IMR-90 (cell line): ENCODE measurements at regions not wholly inside any gene's neighbourhood (a gene's known extent, or its start where the extent isn't known, plus 50 kb on each side); places are given as distances from the start of the nearest gene placed in this dataset.

Experiments
- ATAC-seq: fragments of 200-7000 bp; cut with Tn5 transposase; 2 replicates; pipeline ENCODE4 v1.9.1; 2020; ENCODE audit warnings: low read depth, mild to moderate bottlenecking, moderate library complexity
- BruUV-seq: library from RNA; stranded (reverse); fragments of 400-500 nt; replicated peaks from 2 replicates; lab custom pipeline; 2021; lab: Mats Ljungman, UMichigan
- CTCF ChIA-PET: fragments of 300-600 bp; formaldehyde crosslinking; extraction: SDS; loops from one replicate; lab custom pipeline; 2021; ENCODE audit warnings: antibody characterized with exemption; lab: Yijun Ruan, JAX
- POLR2A ChIA-PET: fragments of 300-600 bp; sonication (Branson Sonifier 250); formaldehyde crosslinking; loops from one replicate; lab custom pipeline; 2022; ENCODE audit warnings: antibody characterized with exemption; ENCODE audit not compliant: unreplicated experiment; lab: Charles Lee
- DNase-seq: peaks from one replicate; pipeline ENCODE4 v3.0.0; 2013
- H2AFZ ChIP-seq: replicated peaks from 2 replicates; pipeline ENCODE3; 2013; ENCODE audit warnings: low read length, mild to moderate bottlenecking; ENCODE audit not compliant: poor library complexity
- H2AK5ac ChIP-seq: 2 replicates; pipeline ENCODE4 v1.6.1; 2013; ENCODE audit warnings: low read depth, low read length, inconsistent platforms
- H2AK9ac ChIP-seq: replicated peaks from 2 replicates; pipeline ENCODE3; 2013; ENCODE audit warnings: mild to moderate bottlenecking, low read depth, low read length, moderate library complexity; ENCODE audit not compliant: poor library complexity
- H2BK120ac ChIP-seq: 2 replicates; pipeline ENCODE4 v1.6.1; 2013; ENCODE audit warnings: low read depth, low read length, inconsistent platforms
- H2BK15ac ChIP-seq: 3 replicates; pipeline ENCODE4 v1.6.1; 2013; ENCODE audit warnings: low read depth, low read length, inconsistent platforms
- H2BK20ac ChIP-seq: 2 replicates; pipeline ENCODE4 v1.6.1; 2013; ENCODE audit warnings: low read depth, mild to moderate bottlenecking, inconsistent platforms, low read length, moderate library complexity
- H2BK5ac ChIP-seq: 2 replicates; pipeline ENCODE4 v1.6.1; 2013; ENCODE audit warnings: mild to moderate bottlenecking, low read depth, low read length, inconsistent platforms; ENCODE audit not compliant: poor library complexity, severe bottlenecking
- H3K14ac ChIP-seq: replicated peaks from 2 replicates; pipeline ENCODE4 v1.6.1; 2013; ENCODE audit warnings: low read depth, low read length, inconsistent platforms
- H3K18ac ChIP-seq: 2 replicates; pipeline ENCODE4 v1.6.1; 2013; ENCODE audit warnings: low read depth, low read length, control low read depth
- H3K23ac ChIP-seq: 2 replicates; pipeline ENCODE4 v1.6.1; 2013; ENCODE audit warnings: low read depth, low read length, inconsistent platforms
- H3K27ac ChIP-seq: 2 replicates; pipeline ENCODE4 v1.5.1; 2013; ENCODE audit warnings: mild to moderate bottlenecking, control low read depth, low read length; ENCODE audit not compliant: insufficient read depth
- H3K27me3 ChIP-seq: 2 replicates; pipeline ENCODE4 v1.6.1; 2013; ENCODE audit warnings: low read length; ENCODE audit not compliant: control insufficient read depth, insufficient read depth
- H3K36me3 ChIP-seq: 2 replicates; pipeline ENCODE4 v1.6.1; 2013; ENCODE audit warnings: low read length, mixed read lengths; ENCODE audit not compliant: control insufficient read depth, insufficient read depth
- H3K4ac ChIP-seq: 2 replicates; pipeline ENCODE4 v1.6.1; 2013; ENCODE audit warnings: low read depth, low read length, inconsistent platforms
- H3K4me1 ChIP-seq: 2 replicates; pipeline ENCODE4 v1.6.1; 2013; ENCODE audit warnings: low read length, mixed read lengths; ENCODE audit not compliant: control insufficient read depth, insufficient read depth
- H3K4me2 ChIP-seq: 2 replicates; pipeline ENCODE4 v1.6.1; 2013; ENCODE audit warnings: low read depth, mild to moderate bottlenecking, control low read depth, low read length, moderate library complexity
- H3K4me3 ChIP-seq: 2 replicates; pipeline ENCODE4 v1.5.1; 2013; ENCODE audit warnings: low read depth, mild to moderate bottlenecking, control low read depth, low read length, moderate library complexity; ENCODE audit not compliant: insufficient read depth
- H3K56ac ChIP-seq: 2 replicates; pipeline ENCODE4 v1.6.1; 2013; ENCODE audit warnings: low read length, inconsistent platforms; ENCODE audit not compliant: insufficient read depth; ENCODE audit errors: extremely low read depth
- H3K79me1 ChIP-seq, 2 experiments: 2 replicates each; pipeline ENCODE4 v1.6.1; 2013; ENCODE audit warnings: low read length in 2 of 2, inconsistent platforms in 1 of 2, low read depth in 1 of 2
- H3K9ac ChIP-seq: 2 replicates; pipeline ENCODE4 v1.6.1; 2013; ENCODE audit warnings: low read depth, low read length, control low read depth
- H3K9me1 ChIP-seq: 2 replicates; pipeline ENCODE4 v1.6.1; 2013; ENCODE audit warnings: low read length, inconsistent platforms; ENCODE audit not compliant: insufficient read depth
- H3K9me3 ChIP-seq: 2 replicates; pipeline ENCODE4 v1.6.1; 2013; ENCODE audit warnings: low read length; ENCODE audit not compliant: control insufficient read depth, insufficient read depth
- H4K20me1 ChIP-seq: 2 replicates; pipeline ENCODE4 v1.6.1; 2013; ENCODE audit warnings: low read length, inconsistent platforms; ENCODE audit not compliant: insufficient read depth
- H4K5ac ChIP-seq: 2 replicates; pipeline ENCODE4 v1.6.1; 2013; ENCODE audit warnings: mild to moderate bottlenecking, low read depth, low read length, control low read depth
- H4K8ac ChIP-seq, 2 experiments: 2 replicates each; pipeline ENCODE4 v1.6.1; 2013; ENCODE audit warnings: low read depth in 2 of 2, low read length in 2 of 2, control low read depth in 1 of 2, inconsistent platforms in 1 of 2
- H4K91ac ChIP-seq: 2 replicates; pipeline ENCODE4 v1.6.1; 2013; ENCODE audit warnings: low read depth, low read length, inconsistent platforms; ENCODE audit not compliant: insufficient read depth
- CEBPB ChIP-seq: IDR thresholded peaks from 2 replicates; pipeline ENCODE4 v1.6.1; 2012; ENCODE audit warnings: low read depth, low read length, improper control_type of control experiment
- WGBS, 2 experiments: methylation state at CpG; one replicate each; pipeline versions ENCODE4 v1.1.5 to v1.1.7; 2013; ENCODE audit warnings: missing lambda C conversion rate in 2 of 2; ENCODE audit not compliant: insufficient read length in 1 of 2; ENCODE audit errors: extremely low coverage in 2 of 2; 5-methylcytosine and 5-hydroxymethylcytosine counted together
- dilution Hi-C: fragments of 300-500 bp; cut with HindIII; formaldehyde crosslinking; loops from one replicate; pipeline ENCODE4 v1.14.3; 2018; ENCODE audit warnings: low sequenced_read_pairs; ENCODE audit not compliant: unreplicated experiment
- in situ Hi-C: fragments of 300-500 bp; cut with MboI; formaldehyde crosslinking; loops from 3 replicates; pipeline ENCODE4 v1.14.3; 2019; ENCODE audit warnings: low sequenced_read_pairs, inconsistent platforms, mixed read lengths
- intact Hi-C: fragments of 100-400 bp; cut with micrococcal nuclease; formaldehyde crosslinking; loops from 2 replicates; pipeline ENCODE4 v1.10.0; 2022
- TF ChIP-seq, protein P1 (sequence below): conservative IDR thresholded peaks from 2 replicates; pipeline ENCODE4 v1.5.1; 2012; ENCODE audit warnings: mild to moderate bottlenecking, low read depth, low read length, improper control_type of control experiment

DNA sequence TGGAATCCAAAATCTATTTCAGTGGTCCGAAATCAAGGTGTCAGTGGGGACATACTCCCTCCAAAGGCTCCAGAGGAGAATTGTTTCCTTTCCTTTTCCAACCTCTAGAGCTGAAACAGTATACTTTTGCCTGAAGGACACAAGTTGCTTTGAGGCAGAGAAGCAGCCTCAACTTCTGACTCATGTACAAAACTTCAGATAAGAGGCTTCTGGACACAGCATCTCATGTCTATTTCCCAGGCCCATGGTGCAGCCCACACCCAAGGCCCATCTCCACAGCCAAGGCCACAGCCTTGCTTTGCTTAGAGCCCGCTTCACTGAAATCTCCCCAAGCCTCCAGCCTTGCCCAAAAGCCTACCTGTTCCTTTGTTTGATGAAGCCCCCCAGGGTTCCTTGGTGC lies 68.9 kb downstream of the ZNF467 start:
- WGBS, 2 experiments: no CpG with 5 or more reads among the region's 2 CpGs
- Histone ChIP-seq H3K27me3 (no peaks in the 10 kb centered on the region; the same call in 1 of the 2 replicates), H4K8ac (no peak overlapping the region), H2BK15ac (no peak overlapping the region), H3K9ac (no peak overlapping the region), H2AFZ (peak overlapping the region; percentile 0), H3K56ac (no peak overlapping the region), H3K9me1 (no peaks in the 10 kb centered on the region), H2AK9ac (no peak overlapping the region), H3K23ac (no peak overlapping the region), H3K27ac (no peak overlapping the region), H2BK20ac (no peak overlapping the region), H3K79me1 (no peaks in the 10 kb centered on the region), H3K4me2 (no peak overlapping the region), H2AK5ac (no peak overlapping the region), H3K4me3 (no peak overlapping the region), H3K4me1 (no peaks in the 10 kb centered on the region), H2BK5ac (no peak overlapping the region), H3K9me3 (no peaks in the 10 kb centered on the region), H3K14ac (no peak overlapping the region), H3K36me3 (no peaks in the 10 kb centered on the region), H3K4ac (no peak overlapping the region), H4K20me1 (no peaks in the 10 kb centered on the region), H3K18ac (no peak overlapping the region), H2BK120ac (no peak overlapping the region), H4K5ac (no peak overlapping the region), H4K91ac (no peak overlapping the region)
- DNase-seq: peak; percentile 48
- intact Hi-C loops (no loop called here), dilution Hi-C loops (no loop called here), in situ Hi-C loops (no loop called here)
- CTCF ChIA-PET: interaction anchor here (1.4 kb wide), 1 partner anchor 34 kb away, joined by 4 read pairs; no protein-coding TSS in a partner anchor
- no TSS peak for BruUV-seq
- POLR2A ChIA-PET: no interaction called here
- ATAC-seq: peak; percentile 46; the same call in 1 of the 2 replicates
- TF ChIP-seq, protein P1, sequence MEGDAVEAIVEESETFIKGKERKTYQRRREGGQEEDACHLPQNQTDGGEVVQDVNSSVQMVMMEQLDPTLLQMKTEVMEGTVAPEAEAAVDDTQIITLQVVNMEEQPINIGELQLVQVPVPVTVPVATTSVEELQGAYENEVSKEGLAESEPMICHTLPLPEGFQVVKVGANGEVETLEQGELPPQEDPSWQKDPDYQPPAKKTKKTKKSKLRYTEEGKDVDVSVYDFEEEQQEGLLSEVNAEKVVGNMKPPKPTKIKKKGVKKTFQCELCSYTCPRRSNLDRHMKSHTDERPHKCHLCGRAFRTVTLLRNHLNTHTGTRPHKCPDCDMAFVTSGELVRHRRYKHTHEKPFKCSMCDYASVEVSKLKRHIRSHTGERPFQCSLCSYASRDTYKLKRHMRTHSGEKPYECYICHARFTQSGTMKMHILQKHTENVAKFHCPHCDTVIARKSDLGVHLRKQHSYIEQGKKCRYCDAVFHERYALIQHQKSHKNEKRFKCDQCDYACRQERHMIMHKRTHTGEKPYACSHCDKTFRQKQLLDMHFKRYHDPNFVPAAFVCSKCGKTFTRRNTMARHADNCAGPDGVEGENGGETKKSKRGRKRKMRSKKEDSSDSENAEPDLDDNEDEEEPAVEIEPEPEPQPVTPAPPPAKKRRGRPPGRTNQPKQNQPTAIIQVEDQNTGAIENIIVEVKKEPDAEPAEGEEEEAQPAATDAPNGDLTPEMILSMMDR: 0 out of 2 replicates have a peak, but pooled peaks have one; percentile 1
- TF ChIP-seq CEBPB: no peak
